ENCODE measurements at regions not wholly inside any gene's neighbourhood (a gene's known extent, or its start where the extent isn't known, plus 50 kb on each side); places are given as distances from the start of the nearest gene placed in this dataset.

DNA sequence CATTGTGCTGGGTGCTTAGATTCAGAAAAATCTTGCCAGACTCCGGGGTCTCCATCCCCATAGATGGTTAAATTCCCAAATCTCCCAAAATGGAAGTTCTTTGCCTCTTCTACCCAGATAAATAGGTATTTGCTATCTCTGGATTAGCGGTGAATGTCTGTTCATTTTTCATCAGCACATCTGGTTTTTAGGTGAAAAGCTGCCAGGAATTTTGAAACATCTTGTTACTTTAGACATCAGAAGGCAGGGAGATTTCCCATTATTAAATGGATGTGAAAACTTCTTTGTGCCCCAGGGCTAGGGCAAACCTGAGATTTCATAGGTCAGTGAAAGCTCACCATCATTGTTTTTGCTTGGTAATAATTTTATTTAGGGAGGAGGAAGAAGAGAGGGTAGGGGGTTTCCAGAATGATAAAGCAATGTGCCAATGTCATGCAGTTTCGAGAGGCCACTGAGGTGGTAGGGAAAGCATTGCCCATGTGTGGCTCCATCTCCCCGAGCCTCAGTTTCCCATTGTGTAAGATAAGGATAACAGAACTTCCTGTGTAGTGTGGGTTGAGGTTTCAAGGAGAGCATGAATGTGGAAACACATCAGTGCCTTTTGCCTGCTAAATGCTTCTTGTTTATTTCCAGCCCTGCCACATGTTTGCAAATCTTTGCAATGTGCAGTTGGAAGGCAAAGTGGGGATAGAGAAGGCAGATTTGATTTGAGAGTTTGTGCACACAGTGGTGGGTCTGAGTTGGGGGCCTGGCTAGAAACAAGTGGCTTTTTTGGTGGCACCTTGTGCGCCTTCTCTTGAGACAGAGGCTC is 147.2 kb upstream of the KLF4 start:
- FAIRE-seq (no peak), DNase-seq (ENCODE audit: low spot score) (no peak)

DNA sequence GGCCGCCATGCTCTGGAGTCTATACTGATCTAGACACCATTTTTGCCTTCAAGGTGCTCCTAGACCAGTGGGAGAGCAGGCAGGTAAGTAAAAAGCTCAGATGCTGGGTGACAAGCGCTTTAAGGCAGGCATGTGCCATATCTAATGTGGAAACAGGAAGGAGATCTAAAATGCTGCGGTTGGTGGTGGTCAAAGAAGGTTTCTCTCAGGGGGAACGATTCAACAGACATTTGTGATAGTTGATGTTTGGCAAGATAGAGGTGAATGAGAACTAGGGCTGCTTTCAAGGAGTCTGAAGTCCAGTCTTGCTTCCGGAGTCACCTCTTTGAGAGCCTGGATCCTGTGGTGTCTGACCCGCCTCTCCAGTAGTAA is 146.2 kb upstream of the KLF4 start:
- no peak for DNase-seq (ENCODE audit: low spot score)
- FAIRE-seq, result no peak

DNA sequence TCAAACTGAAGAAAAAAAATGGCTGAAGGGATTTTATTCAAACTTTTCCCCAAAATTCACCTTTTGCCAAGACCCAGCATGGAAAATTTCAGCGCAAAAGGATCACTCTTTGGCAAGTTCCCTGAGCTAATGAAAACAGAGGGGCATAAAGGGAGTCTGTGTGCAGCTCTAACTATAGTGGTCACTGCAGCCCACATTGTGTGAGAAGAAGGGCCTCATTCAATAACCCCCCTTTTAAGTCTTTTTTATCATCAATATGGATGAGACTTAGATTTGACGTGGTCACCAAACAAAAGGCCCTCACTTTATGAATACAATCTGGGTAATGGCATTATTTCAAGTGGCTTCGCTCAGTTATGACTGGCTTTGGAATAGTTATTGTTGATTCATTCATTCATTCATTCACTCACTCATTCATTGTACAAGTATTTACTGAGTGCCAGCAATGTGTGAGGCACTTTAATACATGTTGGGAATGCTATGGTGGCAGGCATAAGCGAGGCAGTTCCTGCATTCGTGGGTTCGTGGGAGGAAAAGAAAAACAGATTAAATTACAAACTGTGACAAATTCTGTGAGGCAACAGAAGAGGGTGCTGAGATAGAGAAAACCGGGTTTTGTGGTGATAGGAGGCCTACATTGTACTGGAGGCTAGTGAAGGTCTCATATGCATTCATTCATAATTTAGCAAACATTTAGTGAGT is 145.7 kb upstream of the KLF4 start:
- no peak for FAIRE-seq
- no peak for DNase-seq (ENCODE audit: low spot score)

GRCh38 chr9:107633406-107633805 is 143.8 kb upstream of the KLF4 start:
- FAIRE-seq, result no peak

DNA sequence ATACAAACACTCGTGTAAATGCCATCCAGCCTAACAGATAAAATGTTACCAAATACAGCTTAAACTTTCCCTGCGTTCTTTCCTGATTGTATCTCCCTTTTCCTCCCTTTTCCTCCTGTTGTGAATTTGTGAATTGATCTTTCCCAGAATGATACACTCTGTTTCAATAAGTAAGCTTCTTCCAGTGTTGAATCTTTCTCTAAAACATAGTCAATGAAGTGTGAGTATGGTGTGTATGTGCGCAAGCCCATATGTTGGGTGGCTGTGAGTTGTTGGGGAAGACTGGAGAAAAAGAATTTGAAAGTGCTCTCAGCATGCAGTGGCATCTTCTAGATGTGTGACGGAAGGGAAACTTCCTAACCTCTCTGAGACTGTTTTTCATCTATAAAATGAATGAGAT is 143.1 kb upstream of the KLF4 start:
- DNase-seq (ENCODE audit: low spot score) (no peak), FAIRE-seq (no peak)

More at GRCh38 chr9:107633406-107633805, 143.8 kb upstream of the KLF4 start:
- no peak for DNase-seq (ENCODE audit: low spot score)

DNA sequence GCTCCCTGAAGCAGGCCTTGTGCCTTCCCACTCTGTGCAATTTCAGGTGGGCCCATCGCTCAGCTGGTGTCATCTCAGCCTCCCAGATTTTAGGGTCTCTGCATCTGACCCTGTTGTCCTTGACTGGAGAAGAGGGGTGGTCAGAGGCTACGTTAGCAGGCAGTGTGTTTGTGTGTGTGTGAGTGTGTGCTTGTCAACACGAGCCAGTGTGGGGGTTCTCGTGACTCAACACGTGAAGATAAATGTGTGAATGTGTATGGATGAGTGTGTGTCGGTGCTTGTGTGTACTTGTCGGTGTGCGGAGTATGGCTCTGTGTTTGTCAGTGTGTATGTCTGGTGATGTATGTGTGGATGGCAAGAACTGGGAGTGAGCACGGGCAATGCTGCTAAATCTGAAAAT is 142.6 kb upstream of the KLF4 start:
- no peak for DNase-seq (ENCODE audit: low spot score)
- FAIRE-seq, result no peak

GRCh38 chr9:107631788-107632187 is 142.2 kb upstream of the KLF4 start:
- no peak for FAIRE-seq

DNA sequence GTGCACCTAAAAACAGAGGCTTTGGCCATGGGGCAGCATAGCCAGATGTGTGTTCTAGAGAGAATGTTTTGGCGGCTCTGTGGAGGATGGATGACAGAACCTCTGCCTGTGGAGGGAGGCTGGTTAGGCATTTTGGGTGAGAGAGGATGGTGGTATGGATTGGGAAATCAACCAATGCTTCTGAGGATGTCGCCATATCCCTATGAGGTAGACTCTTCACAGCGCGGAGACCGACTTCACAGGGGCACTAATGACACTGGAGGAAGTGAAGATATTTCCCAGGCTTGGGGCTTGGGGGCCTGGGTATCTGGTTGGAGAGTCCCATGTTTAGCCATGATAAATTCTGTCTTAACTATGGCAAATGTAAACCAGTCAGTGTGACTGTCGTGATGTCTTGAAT is 140.6 kb upstream of the KLF4 start:
- no peak for DNase-seq (ENCODE audit: low spot score)
- FAIRE-seq, result no peak

More at GRCh38 chr9:107631788-107632187, 142.2 kb upstream of the KLF4 start:
- no peak for DNase-seq (ENCODE audit: low spot score)

DNA sequence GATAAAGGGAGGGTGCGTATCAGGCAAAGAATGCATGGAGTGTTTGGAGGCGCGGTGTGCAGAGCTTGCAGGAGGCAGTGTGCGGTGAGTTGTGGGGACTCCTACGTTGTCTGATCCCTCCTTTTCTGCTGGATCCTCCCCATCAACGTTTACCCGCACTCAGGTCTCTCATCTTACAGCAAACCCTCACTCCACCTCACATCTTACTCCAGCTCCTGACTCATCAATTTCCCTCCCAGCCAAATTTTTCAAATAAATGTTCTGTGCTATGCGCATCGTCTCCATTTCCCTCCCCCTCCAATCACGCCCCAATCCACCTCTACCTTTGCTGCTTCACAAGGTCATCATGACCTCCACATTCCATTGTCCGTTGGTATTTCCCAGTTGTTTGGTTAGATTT is 138.9 kb upstream of the KLF4 start:
- no peak for FAIRE-seq
- no peak for DNase-seq (ENCODE audit: low spot score)

DNA sequence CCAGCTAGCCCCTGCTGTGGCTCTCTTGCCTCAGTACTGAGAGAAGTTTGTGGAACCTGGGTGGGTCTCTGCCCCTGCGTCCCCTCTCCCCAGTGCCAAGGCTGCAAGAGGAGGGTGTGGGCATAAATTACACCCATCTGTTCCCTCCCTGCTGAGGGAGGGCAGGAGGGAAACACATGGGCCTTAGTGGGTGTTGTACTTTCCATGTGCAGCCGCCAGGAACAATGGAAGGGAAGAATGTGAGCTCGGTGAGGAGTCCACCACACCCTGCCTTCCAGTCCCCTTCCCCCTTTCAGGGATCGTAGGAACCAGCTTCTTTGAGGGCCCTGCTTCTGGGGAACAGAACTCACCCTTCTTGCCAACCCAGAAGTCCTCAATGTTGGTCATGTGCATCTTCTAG is 138.2 kb upstream of the KLF4 start:
- FAIRE-seq (no peak), DNase-seq (ENCODE audit: low spot score) (no peak)

DNA sequence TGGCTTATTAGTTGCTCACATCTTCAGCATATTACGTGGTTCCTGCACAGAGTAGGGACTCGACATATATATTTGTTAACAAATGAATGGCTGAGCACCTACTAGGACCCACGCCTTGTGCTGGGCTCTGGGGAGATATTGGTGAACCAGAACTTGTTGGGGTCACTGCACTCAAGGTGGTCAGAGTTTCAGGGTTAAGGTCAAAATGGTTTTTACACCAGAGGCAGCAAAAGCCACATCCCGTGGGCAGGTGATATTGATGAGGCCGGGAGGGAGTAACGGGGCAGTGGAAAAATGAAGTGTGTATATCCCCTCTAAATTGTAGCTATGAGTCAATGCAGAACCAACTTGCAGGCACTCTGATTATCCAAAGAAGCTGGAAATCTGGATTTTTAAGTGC is 136.5 kb upstream of the KLF4 start:
- no peak for DNase-seq (ENCODE audit: low spot score)
- no peak for FAIRE-seq

- DNase-seq (ENCODE audit: low spot score), result no peak
- FAIRE-seq, result no peak
Measured at GRCh38 chr9:107625383-107625984, 135.9 kb upstream of the KLF4 start.

GRCh38 chr9:107624234-107624948 is 134.8 kb upstream of the KLF4 start:
- FAIRE-seq (no peak), DNase-seq (ENCODE audit: low spot score) (no peak)

- DNase-seq (ENCODE audit: low spot score) (no peak), FAIRE-seq (no peak)
Measured at GRCh38 chr9:107621436-107621835, 131.9 kb upstream of the KLF4 start.

GRCh38 chr9:107620801-107621200 is 131.2 kb upstream of the KLF4 start:
- FAIRE-seq (no peak), DNase-seq (ENCODE audit: low spot score) (no peak)

DNA sequence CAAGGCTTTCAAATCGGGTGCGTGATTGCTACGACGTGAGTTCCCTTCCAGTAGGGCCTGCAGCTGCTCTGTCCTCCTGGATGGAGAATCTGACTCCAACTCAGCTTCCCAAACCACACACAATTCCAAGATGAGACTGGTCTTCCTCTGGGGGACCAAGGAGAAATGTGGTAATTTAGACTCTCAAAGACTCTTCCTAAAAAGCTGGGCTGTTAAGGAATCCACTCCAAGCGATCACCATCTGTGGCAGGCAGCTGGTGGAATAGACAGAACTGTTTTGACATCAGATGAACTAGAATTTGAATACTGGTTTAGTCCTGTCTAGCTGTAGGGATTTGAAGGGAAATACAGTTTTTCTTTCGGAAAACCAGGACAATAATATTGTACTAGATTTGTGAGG is 130.7 kb upstream of the KLF4 start:
- DNase-seq (ENCODE audit: low spot score) (no peak), FAIRE-seq (no peak)

GRCh38 chr9:107615321-107615720 is 125.8 kb upstream of the KLF4 start:
- FAIRE-seq (no peak), DNase-seq (ENCODE audit: low spot score) (no peak)

DNA sequence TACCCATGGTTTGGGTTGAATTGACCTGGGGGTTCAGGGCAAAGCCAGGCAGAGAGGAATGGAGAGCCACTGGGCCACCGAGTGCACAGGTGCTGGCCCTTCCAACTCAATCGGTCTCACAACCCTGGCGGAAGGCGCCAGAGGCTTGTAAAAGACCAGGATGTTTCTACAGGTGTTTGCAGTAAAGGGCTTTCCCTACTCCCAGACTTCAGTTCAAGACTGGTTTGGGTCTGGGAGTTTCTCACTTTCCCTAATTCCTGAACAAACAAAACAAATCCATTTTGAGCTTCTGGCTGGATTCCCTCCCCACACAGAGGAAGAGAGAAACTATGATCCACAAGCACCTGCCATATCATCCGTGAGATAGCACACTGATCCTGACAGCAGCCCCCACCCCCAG is 125.2 kb upstream of the KLF4 start:
- DNase-seq (ENCODE audit: low spot score) (no peak), FAIRE-seq (no peak)

- FAIRE-seq, result no peak
- DNase-seq (ENCODE audit: low spot score), result no peak
Measured at GRCh38 chr9:107613321-107613720, 123.8 kb upstream of the KLF4 start.

- FAIRE-seq (no peak), DNase-seq (ENCODE audit: low spot score) (no peak)
Measured at GRCh38 chr9:107612136-107612535, 122.6 kb upstream of the KLF4 start.

DNA sequence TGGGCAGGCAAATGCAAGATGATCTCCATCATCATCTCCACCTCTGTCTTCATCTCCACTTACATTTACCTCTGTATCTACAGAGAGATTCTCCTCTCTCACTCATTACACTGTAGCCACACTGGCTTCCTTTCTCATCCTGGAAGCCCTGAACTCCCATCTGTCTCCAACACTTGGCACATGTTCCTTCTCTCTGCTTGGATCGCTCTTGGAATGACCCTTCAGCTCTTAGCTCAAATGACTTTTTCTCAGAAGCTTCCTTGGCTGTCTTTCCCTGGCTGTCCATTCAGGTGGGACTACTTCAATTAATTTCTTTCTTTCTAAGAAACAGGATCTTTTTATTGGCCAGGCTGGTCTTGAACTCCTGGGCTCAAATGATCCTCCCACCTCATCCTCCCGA is 120.0 kb upstream of the KLF4 start:
- no peak for FAIRE-seq

More for the DNA sequence above, 120.0 kb upstream of the KLF4 start:
- no peak for DNase-seq (ENCODE audit: low spot score)

Measured in urothelium cell line (cell line).